HAP-1 (cell line): ENCODE measurements at regions not wholly inside any gene's neighbourhood (a gene's known extent, or its start where the extent isn't known, plus 50 kb on each side); places are given as distances from the start of the nearest gene placed in this dataset.

Experiments
- DNase-seq, 2 experiments: peaks; one replicate each; pipeline ENCODE4 v3.0.0-alpha.2; 2016 to 2020; ENCODE audit warnings: low spot score in 2 of 2
- H3K27me3 ChIP-seq: fragments of 250-450 bp; sonication (Bioruptor Pico); 2 replicates; pipeline ENCODE4 v1.5.1; 2020; ENCODE audit warnings: low read depth, mild to moderate bottlenecking, moderate library complexity
- H3K36me3 ChIP-seq: fragments of 250-450 bp; sonication (Bioruptor Pico); replicated peaks from 2 replicates; pipeline ENCODE4 v1.5.1; 2020; ENCODE audit warnings: mild to moderate bottlenecking
- H3K4me1 ChIP-seq: fragments of 250-450 bp; sonication (Bioruptor Pico); 2 replicates; pipeline ENCODE4 v1.5.1; 2020; ENCODE audit warnings: mild to moderate bottlenecking
- H3K4me3 ChIP-seq: fragments of 250-450 bp; sonication (Bioruptor Pico); 2 replicates; pipeline ENCODE4 v1.5.1; 2020; ENCODE audit warnings: mild to moderate bottlenecking, moderate library complexity
- H3K9me3 ChIP-seq: fragments of 250-450 bp; sonication (Bioruptor Pico); 2 replicates; pipeline ENCODE4 v1.5.1; 2020; ENCODE audit warnings: mild to moderate bottlenecking, moderate library complexity
- in situ Hi-C: fragments of 300-500 bp; cut with MboI; formaldehyde crosslinking; loops from 3 replicates; pipeline ENCODE4 v1.14.3; 2020; ENCODE audit warnings: low sequenced_read_pairs, inconsistent platforms, mixed read lengths

DNA sequence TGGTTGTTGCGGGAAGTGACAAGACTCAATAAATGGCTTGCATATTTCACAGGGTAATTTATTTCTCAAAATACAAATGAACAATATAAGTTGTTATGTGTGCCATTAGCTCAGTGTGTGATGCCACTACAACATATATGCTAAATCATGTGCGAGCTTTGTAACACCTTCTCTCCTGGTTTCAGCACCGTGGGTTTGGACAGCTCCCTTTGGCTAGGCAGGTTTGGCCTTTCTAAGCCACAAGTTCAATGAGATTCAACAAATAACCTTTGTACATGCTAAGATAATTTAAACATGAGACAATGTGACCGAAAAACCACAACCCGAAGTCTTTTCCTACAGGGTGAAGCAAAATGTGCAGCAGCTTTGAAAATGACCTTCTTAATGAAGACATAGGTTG, 563.9 kb downstream of the TMEM114 start:
- DNase-seq = peak in 1 of 2 experiments; percentile 52
- Histone ChIP-seq H3K9me3 (no peaks in the 10 kb centered on the region), H3K4me3 (no peak overlapping the region), H3K36me3 (no peaks in the 10 kb centered on the region), H3K4me1 (no peaks in the 10 kb centered on the region), H3K27me3 (no peaks in the 10 kb centered on the region)
- in situ Hi-C loops = no loop called here

DNA sequence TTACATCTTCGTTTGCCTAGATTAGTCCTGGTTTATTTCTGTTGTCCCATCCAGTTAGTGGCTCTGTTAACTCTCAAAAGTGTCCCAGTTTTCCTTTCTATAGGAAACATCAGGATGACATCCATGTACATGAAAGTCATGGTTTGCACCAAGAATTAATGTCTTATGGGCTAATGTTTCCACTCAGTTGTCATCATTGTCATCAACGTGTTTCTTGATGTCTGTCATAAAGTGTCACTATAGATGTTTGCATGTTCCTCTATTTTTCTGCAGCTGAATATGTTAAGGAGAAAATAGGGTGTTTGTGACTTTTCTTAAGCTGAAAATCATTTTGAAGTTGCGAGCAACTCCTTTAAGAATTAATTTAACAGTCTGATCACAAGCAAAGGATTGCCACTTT, 567.0 kb downstream of the TMEM114 start:
- no peaks in the 10 kb centered on the region for H3K27me3 ChIP-seq
- no peaks in the 10 kb centered on the region for H3K4me1 ChIP-seq
- H3K36me3 ChIP-seq = no peaks in the 10 kb centered on the region
- H3K9me3 ChIP-seq = no peaks in the 10 kb centered on the region
- no peak for DNase-seq
- H3K4me3 ChIP-seq = no peak overlapping the region
- in situ Hi-C loops = no loop called here

DNA sequence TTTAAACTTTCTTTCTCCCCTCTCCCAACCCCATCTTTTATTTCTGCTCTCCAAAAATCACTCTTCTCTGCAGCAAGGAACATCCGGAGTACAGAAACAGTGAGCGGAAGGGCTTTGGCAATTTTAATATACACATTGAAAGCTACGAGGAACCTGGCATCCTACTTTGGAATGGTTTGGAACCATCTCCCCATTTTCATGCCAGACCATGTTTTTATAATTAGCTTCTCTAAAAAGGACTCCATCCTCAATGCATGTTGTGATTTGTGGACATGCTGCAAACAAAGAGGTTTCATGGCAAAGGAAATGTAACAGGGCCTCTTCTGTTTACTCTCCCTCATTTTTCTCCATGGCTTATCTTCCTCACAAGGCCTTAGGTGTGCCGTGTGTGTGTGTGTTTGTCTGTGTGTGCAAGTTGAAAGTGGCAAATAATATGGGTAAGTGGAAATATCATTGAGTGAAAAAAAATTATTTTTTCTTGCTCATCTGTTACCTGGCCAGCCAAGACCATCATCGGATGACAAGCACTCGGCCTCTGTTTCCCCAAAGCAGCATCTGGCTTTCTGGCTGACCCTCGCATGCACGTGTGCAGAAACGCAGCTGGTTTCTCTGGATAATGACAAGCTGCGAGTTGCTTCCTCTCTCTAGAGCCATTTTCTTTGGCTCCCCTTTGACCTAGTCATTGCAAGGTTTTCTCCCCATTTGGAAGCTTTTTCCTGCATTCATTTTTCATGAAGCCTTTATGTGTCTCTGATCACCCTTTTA, 585.0 kb downstream of the TMEM114 start:
- DNase-seq = no peak
- no peaks in the 10 kb centered on the region for H3K4me1 ChIP-seq
- no peaks in the 10 kb centered on the region for H3K9me3 ChIP-seq
- no peak overlapping the region for H3K4me3 ChIP-seq
- no peaks in the 10 kb centered on the region for H3K36me3 ChIP-seq
- in situ Hi-C loops = no loop called here
- H3K27me3 ChIP-seq = no peaks in the 10 kb centered on the region

DNA sequence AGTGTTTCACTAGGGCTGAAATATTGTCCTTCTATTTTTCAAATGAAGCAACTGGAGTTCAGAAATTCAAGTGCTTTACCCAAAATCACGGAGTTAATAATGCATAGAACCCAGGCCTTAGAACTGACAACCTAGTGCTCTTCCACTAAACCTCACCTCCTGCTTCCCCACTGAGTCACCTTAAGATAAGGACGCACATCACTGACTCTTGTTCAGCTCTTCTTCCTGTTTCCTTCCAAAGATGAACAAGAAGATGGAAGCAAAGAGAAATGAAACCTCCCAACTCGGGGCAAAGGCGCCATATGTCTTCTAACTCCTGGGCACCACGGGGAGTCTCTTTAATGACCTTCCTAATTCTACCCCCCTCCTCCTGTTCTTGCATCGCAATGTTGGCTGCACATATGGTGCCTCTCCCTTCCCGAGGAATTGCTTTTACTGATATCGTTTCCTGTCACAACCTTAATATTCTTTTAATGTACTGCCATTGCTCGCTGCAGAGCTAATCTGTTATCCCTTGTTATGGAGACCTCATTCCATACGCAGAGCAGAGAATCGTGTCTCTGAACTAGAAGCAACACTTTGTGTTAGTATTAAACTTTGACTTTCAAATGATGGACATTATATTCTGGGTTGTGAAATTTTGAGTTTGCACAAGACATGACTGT, 591.4 kb downstream of the TMEM114 start:
- in situ Hi-C loops = no loop called here
- Histone ChIP-seq H3K36me3 (no peaks in the 10 kb centered on the region), H3K4me3 (no peak overlapping the region), H3K9me3 (no peaks in the 10 kb centered on the region), H3K4me1 (no peaks in the 10 kb centered on the region), H3K27me3 (no peaks in the 10 kb centered on the region)
- no peak for DNase-seq

DNA sequence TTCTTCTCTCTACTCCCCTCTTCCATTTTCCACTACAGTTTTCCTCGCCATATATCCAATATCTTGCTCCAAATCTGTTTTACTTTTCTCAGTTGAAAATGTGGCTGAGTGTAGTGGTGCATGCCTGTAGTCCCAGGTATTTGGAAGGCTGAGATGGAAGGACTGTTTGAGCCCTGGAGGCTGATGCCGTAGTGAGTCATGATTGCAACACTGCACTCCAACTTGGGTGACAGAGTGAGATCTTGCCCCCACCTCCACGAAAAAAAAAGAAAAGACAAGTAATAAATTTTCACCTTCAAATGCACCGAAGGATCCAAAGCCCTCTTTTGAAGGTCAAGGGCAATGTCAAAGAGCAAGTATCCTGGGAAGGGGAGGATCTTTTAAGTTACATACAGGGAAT, 592.3 kb downstream of the TMEM114 start:
- Histone ChIP-seq H3K9me3 (no peaks in the 10 kb centered on the region), H3K4me3 (no peak overlapping the region), H3K4me1 (no peaks in the 10 kb centered on the region), H3K27me3 (no peaks in the 10 kb centered on the region), H3K36me3 (no peaks in the 10 kb centered on the region)
- no peak for DNase-seq
- in situ Hi-C loops = no loop called here

DNA sequence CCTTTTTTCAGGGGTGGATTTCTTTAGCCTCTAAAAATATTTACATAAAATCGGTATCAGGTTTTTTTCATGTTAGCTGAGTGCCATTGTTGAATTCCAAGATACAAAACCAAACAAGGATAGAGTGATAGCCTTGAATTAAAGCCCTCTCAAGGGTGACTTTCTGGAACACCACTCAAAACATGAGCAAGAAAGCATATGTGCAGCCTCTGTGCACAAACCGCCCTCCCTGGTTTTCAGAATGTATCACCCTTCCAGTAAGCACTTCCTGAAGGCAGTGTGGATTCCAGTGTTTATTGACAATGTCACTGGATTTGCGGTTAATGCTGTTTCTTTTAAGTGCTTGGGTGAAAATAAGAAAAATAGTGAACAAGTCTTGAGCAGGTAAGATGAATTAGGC, 597.7 kb downstream of the TMEM114 start:
- in situ Hi-C loops = no loop called here
- H3K4me1 ChIP-seq = no peaks in the 10 kb centered on the region
- no peaks in the 10 kb centered on the region for H3K27me3 ChIP-seq
- H3K36me3 ChIP-seq = no peaks in the 10 kb centered on the region
- DNase-seq = no peak
- H3K9me3 ChIP-seq = no peaks in the 10 kb centered on the region
- no peak overlapping the region for H3K4me3 ChIP-seq

DNA sequence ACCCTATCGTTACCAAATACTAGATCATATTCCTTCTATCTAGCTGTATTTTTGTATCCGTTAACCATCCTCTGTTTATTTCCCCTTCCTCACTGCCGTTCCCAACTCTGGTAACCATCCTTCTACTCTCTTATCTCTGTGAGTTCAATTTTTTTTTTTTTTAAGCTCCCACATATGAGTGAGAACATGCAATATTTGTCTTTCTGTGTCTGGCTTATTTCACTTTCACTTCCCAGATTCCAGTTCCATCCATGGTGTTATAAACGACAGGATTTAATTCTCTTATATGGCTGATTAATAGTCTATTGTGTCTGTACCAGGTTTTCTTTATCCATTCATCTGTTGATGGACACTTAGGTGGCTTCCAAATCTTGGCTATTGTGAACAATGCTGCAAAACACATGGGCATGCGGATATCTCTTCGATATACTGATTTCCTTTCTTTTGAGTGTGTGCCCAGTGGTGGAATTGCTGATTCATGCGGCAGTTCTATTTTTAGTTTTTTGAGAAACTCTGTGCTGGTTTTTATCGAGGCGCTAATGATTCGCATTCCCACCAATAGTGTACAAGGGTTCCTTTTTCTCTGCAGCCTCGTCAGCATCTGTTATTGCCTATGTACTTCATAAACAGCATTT, 599.6 kb downstream of the TMEM114 start:
- Histone ChIP-seq H3K9me3 (no peaks in the 10 kb centered on the region), H3K4me3 (no peak overlapping the region), H3K36me3 (no peaks in the 10 kb centered on the region), H3K4me1 (no peaks in the 10 kb centered on the region), H3K27me3 (no peaks in the 10 kb centered on the region)
- in situ Hi-C loops = no loop called here
- no peak for DNase-seq

DNA sequence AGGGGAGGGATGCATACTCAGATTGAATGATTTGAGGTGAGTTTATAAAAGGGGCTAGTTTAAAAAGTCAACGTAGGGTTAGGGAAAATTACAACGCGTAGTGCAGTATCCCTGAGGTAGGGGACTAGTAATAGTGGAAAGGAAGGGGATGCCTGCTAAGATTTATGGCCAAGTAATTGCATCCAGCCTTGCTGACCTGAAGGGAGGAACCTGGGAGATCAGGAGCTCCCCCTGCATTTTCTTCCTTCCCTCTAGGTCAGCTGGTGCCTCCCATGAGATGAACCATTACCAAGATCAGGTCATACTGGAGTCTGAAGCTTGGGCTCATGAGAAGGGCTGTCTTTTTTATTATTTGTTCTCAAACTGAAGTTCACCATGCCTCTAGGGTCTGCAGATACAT, 606.6 kb downstream of the TMEM114 start:
- DNase-seq = no peak
- no peak overlapping the region for H3K4me3 ChIP-seq
- H3K36me3 ChIP-seq = no peaks in the 10 kb centered on the region
- no peaks in the 10 kb centered on the region for H3K9me3 ChIP-seq
- in situ Hi-C loops = no loop called here
- H3K27me3 ChIP-seq = no peaks in the 10 kb centered on the region
- no peaks in the 10 kb centered on the region for H3K4me1 ChIP-seq

DNA sequence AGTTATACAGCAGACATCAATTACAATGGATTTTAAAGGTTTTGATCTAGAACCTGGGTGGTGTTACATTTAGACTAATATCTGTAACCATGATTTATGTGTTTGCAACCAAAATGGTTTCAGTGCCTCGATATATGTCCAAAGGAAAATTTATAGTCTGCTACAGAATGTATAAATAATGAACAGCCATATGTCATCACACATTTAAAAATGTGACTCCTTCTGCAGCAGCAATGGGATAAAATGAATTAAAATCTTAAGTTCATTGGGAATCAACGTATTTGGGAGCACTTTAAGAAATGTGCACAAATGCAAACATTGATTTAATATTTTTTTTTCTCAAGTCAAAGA, 610.2 kb downstream of the TMEM114 start:
- DNase-seq = no peak
- in situ Hi-C loops = no loop called here
- no peaks in the 10 kb centered on the region for H3K9me3 ChIP-seq
- H3K4me1 ChIP-seq = no peaks in the 10 kb centered on the region
- no peaks in the 10 kb centered on the region for H3K36me3 ChIP-seq
- no peak overlapping the region for H3K4me3 ChIP-seq
- H3K27me3 ChIP-seq = no peaks in the 10 kb centered on the region

DNA sequence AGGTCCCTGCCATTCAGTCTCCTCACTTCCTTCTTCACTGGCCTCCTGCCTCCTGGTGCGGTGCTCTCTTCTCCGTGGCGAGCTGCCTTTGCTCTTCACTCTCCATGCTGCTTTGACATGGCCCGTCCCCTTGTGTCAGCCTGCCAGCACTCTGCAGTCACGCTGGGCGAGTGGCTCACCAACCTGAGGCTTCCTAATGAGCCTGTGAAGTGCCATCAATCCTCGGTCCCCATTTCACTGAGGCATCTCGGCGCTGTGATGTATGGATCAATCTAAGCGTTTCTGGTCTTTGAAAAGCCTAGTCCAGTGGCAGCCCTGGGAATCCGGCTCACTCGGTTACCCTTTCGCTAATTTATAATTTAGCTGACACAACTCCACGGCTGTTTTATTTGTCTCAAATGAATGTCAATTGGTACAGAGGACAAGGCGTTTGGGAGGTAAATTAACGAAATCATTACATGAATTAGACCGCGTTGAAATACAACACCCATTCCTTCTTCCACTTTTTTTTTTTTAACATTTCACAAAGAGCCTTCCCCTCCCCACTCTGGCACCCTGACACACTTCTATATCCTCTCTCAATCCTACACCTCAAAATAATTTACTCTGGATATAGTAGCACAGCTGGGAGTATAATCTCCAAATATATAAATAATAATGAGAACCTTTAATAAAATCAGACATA, 610.7 kb downstream of the TMEM114 start:
- H3K27me3 ChIP-seq = no peaks in the 10 kb centered on the region
- no peaks in the 10 kb centered on the region for H3K9me3 ChIP-seq
- DNase-seq = no peak
- no peaks in the 10 kb centered on the region for H3K36me3 ChIP-seq
- H3K4me3 ChIP-seq = no peak overlapping the region
- H3K4me1 ChIP-seq = no peaks in the 10 kb centered on the region
- in situ Hi-C loops = no loop called here

DNA sequence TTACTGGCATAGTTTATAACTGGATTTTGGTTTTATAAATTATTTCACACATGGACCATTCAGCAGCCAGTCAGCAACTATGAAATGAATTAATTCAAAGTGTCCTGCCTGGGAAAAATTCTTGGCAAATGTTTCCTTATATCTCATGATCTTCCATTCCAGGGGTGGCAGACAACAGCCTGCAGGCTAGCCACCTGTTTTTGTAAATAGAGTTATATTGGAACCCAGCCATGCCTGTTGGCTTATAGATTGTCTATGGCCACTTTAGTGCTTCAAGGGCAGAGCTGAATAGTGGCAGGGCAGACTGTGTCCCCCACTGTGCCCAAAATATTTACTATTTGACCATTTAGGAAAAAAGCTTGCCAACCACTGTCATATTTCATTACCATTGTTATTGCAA, 613.7 kb downstream of the TMEM114 start:
- Histone ChIP-seq H3K4me1 (no peaks in the 10 kb centered on the region), H3K9me3 (no peaks in the 10 kb centered on the region), H3K27me3 (no peaks in the 10 kb centered on the region), H3K4me3 (no peak overlapping the region), H3K36me3 (no peaks in the 10 kb centered on the region)
- in situ Hi-C loops = no loop called here
- DNase-seq = no peak

DNA sequence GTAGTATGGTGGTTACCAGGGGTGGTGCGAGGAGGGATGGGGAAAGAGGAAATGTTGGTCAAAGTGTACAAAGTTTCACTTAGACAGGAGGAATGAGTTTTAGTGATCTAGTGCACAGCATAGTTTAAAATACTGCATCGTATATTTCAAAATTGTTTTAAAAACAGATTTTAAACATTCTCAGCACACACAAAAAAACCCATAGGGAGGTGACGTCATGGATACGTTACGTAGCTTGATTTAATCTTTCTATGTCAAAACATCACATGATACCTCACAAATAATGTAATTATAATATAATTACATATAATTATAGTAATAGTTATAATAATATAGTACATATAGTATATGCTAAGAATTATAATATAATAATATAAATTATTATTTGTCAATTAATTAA, 614.2 kb downstream of the TMEM114 start:
- in situ Hi-C loops = no loop called here
- no peak overlapping the region for H3K4me3 ChIP-seq
- no peaks in the 10 kb centered on the region for H3K4me1 ChIP-seq
- DNase-seq = no peak
- H3K27me3 ChIP-seq = no peaks in the 10 kb centered on the region
- H3K9me3 ChIP-seq = no peaks in the 10 kb centered on the region
- no peaks in the 10 kb centered on the region for H3K36me3 ChIP-seq

DNA sequence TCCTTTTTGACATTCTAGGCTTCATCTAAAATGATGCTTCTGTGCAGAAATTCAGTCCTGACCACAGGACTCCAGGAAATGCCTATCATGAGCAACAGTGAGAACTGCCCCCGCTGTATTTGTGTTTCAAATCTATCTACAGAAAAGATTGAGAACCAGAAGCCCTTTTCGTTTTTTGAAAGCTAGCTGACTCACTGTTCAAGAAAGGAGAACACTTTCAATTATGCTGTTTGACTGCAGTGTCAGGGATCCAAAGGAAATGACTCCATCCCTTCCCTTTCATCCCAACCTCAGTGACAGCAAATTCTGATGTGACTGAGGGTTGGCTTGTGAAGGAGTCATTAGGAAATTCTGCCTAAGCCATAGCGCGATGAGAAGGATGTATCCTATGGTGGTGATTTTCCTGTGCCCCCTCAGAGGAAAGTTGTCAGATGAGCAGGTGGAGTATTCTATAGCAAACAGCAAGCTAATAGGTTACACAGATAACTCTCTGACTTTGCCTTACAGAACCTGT, 622.3 kb downstream of the TMEM114 start:
- H3K9me3 ChIP-seq = no peaks in the 10 kb centered on the region
- DNase-seq = no peak
- in situ Hi-C loops = no loop called here
- H3K27me3 ChIP-seq = no peaks in the 10 kb centered on the region
- H3K4me3 ChIP-seq = no peak overlapping the region
- H3K36me3 ChIP-seq = no peaks in the 10 kb centered on the region
- no peaks in the 10 kb centered on the region for H3K4me1 ChIP-seq

DNA sequence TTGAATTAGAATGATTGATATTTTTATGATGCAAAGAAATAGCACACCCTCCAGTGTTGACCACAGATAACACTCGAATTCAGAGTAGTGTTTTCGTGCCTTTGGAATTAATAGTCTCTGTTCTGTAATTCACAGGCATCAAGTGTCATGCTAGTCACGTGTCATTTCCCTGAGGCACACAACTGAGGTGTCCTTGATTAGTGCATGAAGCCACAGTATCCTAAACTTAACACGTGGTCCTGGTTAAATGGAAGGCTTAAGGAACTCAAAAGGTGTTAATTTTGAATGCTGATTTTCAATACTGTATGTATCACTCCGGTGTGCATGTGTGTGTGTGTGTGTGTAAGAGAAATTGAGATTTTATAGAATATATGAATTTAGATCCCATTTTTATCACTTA, 625.6 kb downstream of the TMEM114 start:
- in situ Hi-C loops = no loop called here
- Histone ChIP-seq H3K4me3 (no peak overlapping the region), H3K9me3 (no peaks in the 10 kb centered on the region), H3K27me3 (no peaks in the 10 kb centered on the region), H3K4me1 (no peaks in the 10 kb centered on the region), H3K36me3 (no peaks in the 10 kb centered on the region)
- no peak for DNase-seq
